Mammary epithelial cell (primary cell): ENCODE measurements at regions not wholly inside any gene's neighbourhood (a gene's known extent, or its start where the extent isn't known, plus 50 kb on each side); places are given as distances from the start of the nearest gene placed in this dataset.

Experiments
- EZH2 ChIP-seq: IDR thresholded peaks from 2 replicates; pipeline ENCODE4 v1.6.1; 2012; ENCODE audit warnings: low read length, inconsistent platforms, borderline replicate concordance
- TF ChIP-seq, protein P1 (sequence below), 2 donors: IDR thresholded peaks in 1 of 2; conservative IDR thresholded peaks in 1 of 2; 2 replicates each; pipeline ENCODE4 v1.5.1; 2011 to 2012; ENCODE audit warnings: inconsistent platforms in 2 of 2, low read length in 2 of 2, mild to moderate bottlenecking in 2 of 2, control low read depth in 1 of 2, low read depth in 1 of 2; ENCODE audit not compliant: insufficient read depth in 1 of 2; ENCODE audit errors: extremely low read depth in 1 of 2

DNA sequence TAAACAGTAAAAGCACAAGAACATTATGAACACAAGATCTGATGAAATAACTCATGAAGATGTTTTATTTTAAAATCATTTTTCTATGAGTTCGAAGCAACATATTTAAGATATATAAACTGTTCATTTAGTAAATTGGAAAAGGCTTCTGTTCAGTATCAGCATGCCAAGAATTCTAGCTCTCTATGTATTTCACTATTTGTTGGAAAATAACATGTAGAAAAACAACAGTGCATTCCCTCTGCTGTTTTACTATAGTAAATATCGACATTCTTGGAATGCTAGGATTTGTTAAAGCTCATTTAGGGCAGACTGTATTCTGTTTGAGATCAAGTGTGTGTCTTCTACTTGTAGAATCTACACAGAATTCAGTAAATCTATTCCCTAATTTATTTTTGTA is 750.2 kb downstream of the CCDC85A start:
- TF ChIP-seq, protein P1, sequence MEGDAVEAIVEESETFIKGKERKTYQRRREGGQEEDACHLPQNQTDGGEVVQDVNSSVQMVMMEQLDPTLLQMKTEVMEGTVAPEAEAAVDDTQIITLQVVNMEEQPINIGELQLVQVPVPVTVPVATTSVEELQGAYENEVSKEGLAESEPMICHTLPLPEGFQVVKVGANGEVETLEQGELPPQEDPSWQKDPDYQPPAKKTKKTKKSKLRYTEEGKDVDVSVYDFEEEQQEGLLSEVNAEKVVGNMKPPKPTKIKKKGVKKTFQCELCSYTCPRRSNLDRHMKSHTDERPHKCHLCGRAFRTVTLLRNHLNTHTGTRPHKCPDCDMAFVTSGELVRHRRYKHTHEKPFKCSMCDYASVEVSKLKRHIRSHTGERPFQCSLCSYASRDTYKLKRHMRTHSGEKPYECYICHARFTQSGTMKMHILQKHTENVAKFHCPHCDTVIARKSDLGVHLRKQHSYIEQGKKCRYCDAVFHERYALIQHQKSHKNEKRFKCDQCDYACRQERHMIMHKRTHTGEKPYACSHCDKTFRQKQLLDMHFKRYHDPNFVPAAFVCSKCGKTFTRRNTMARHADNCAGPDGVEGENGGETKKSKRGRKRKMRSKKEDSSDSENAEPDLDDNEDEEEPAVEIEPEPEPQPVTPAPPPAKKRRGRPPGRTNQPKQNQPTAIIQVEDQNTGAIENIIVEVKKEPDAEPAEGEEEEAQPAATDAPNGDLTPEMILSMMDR (conservative IDR thresholded peaks at IDR 0.05 in 1 of 2, IDR thresholded peaks at IDR 0.05 in 1 of 2; ENCODE audit: extremely low read depth in 1 of 2, insufficient read depth in 1 of 2, low read depth in 1 of 2, low read length in 2 of 2), result no peak
- no peak for TF ChIP-seq EZH2
